ENCODE measurements at regions not wholly inside any gene's neighbourhood (a gene's known extent, or its start where the extent isn't known, plus 50 kb on each side); places are given as distances from the start of the nearest gene placed in this dataset.

- Histone ChIP-seq H3K9ac (ENCODE audit: low read depth, low read length) (no peak overlapping the region), H3K27me3 (ENCODE audit: insufficient read depth, low read length) (no peaks in the 10 kb centered on the region), H3K4me1 (ENCODE audit: insufficient read depth, low read length) (peaks cover 15% of the 10 kb centered on the region; the same call in 1 of the 2 replicates)
Measured at GRCh38 chr15:81526029-81526428, 152.0 kb upstream of the TMC3 start.

GRCh38 chr15:81524496-81524895, 150.5 kb upstream of the TMC3 start:
- Histone ChIP-seq H3K9me3 (ENCODE audit: insufficient read depth, low read depth, low read length) (no peaks in the 10 kb centered on the region), H3K9ac (ENCODE audit: low read depth, low read length) (no peak overlapping the region), H3K27ac (ENCODE audit: low read length) (no peak overlapping the region), H3K4me1 (ENCODE audit: insufficient read depth, low read length) (peaks cover under 1% of the 10 kb centered on the region; the same call in 1 of the 2 replicates), H3K36me3 (ENCODE audit: insufficient read depth, low read depth, low read length) (no peaks in the 10 kb centered on the region), H3K4me3 (ENCODE audit: low read length) (no peak overlapping the region), H3K27me3 (ENCODE audit: insufficient read depth, low read length) (no peaks in the 10 kb centered on the region)

More at GRCh38 chr15:81526029-81526428, 152.0 kb upstream of the TMC3 start:
- Histone ChIP-seq H3K36me3 (ENCODE audit: insufficient read depth, low read depth, low read length) (no peaks in the 10 kb centered on the region), H3K4me3 (ENCODE audit: low read length) (no peak overlapping the region), H3K9me3 (ENCODE audit: insufficient read depth, low read depth, low read length) (no peaks in the 10 kb centered on the region), H3K27ac (ENCODE audit: low read length) (no peak overlapping the region)

- Histone ChIP-seq H3K27ac (ENCODE audit: low read length) (no peak overlapping the region), H3K4me1 (ENCODE audit: insufficient read depth, low read length) (no peaks in the 10 kb centered on the region), H3K4me3 (ENCODE audit: low read length) (no peak overlapping the region), H3K9ac (ENCODE audit: low read depth, low read length) (no peak overlapping the region), H3K9me3 (ENCODE audit: insufficient read depth, low read depth, low read length) (no peaks in the 10 kb centered on the region), H3K27me3 (ENCODE audit: insufficient read depth, low read length) (no peaks in the 10 kb centered on the region), H3K36me3 (ENCODE audit: insufficient read depth, low read depth, low read length) (no peaks in the 10 kb centered on the region)
Measured at GRCh38 chr15:81523867-81524266, 149.9 kb upstream of the TMC3 start.

GRCh38 chr15:81520480-81520879, 146.5 kb upstream of the TMC3 start:
- H3K4me1 ChIP-seq (ENCODE audit: insufficient read depth, low read length) = no peaks in the 10 kb centered on the region
- H3K36me3 ChIP-seq (ENCODE audit: insufficient read depth, low read depth, low read length) = no peaks in the 10 kb centered on the region
- no peak overlapping the region for H3K9ac ChIP-seq (ENCODE audit: low read depth, low read length)
- no peak overlapping the region for H3K4me3 ChIP-seq (ENCODE audit: low read length)
- H3K9me3 ChIP-seq (ENCODE audit: insufficient read depth, low read depth, low read length) = no peaks in the 10 kb centered on the region
- H3K27ac ChIP-seq (ENCODE audit: low read length) = no peak overlapping the region
- no peaks in the 10 kb centered on the region for H3K27me3 ChIP-seq (ENCODE audit: insufficient read depth, low read length)

- Histone ChIP-seq H3K9ac (ENCODE audit: low read depth, low read length) (no peak overlapping the region), H3K27ac (ENCODE audit: low read length) (no peak overlapping the region), H3K36me3 (ENCODE audit: insufficient read depth, low read depth, low read length) (no peaks in the 10 kb centered on the region), H3K9me3 (ENCODE audit: insufficient read depth, low read depth, low read length) (no peaks in the 10 kb centered on the region), H3K4me3 (ENCODE audit: low read length) (no peak overlapping the region), H3K27me3 (ENCODE audit: insufficient read depth, low read length) (no peaks in the 10 kb centered on the region), H3K4me1 (ENCODE audit: insufficient read depth, low read length) (no peaks in the 10 kb centered on the region)
Measured at GRCh38 chr15:81516461-81516860, 142.4 kb upstream of the TMC3 start.

GRCh38 chr15:81516012-81516411, 142.0 kb upstream of the TMC3 start:
- Histone ChIP-seq H3K27ac (ENCODE audit: low read length) (no peak overlapping the region), H3K9me3 (ENCODE audit: insufficient read depth, low read depth, low read length) (no peaks in the 10 kb centered on the region), H3K4me3 (ENCODE audit: low read length) (no peak overlapping the region), H3K27me3 (ENCODE audit: insufficient read depth, low read length) (no peaks in the 10 kb centered on the region), H3K4me1 (ENCODE audit: insufficient read depth, low read length) (no peaks in the 10 kb centered on the region), H3K36me3 (ENCODE audit: insufficient read depth, low read depth, low read length) (no peaks in the 10 kb centered on the region), H3K9ac (ENCODE audit: low read depth, low read length) (no peak overlapping the region)

GRCh38 chr15:81514725-81515124, 140.7 kb upstream of the TMC3 start:
- no peak overlapping the region for H3K27ac ChIP-seq (ENCODE audit: low read length)
- H3K9me3 ChIP-seq (ENCODE audit: insufficient read depth, low read depth, low read length) = no peaks in the 10 kb centered on the region
- H3K4me3 ChIP-seq (ENCODE audit: low read length) = no peak overlapping the region
- no peak overlapping the region for H3K9ac ChIP-seq (ENCODE audit: low read depth, low read length)
- no peaks in the 10 kb centered on the region for H3K27me3 ChIP-seq (ENCODE audit: insufficient read depth, low read length)
- no peaks in the 10 kb centered on the region for H3K36me3 ChIP-seq (ENCODE audit: insufficient read depth, low read depth, low read length)
- H3K4me1 ChIP-seq (ENCODE audit: insufficient read depth, low read length) = no peaks in the 10 kb centered on the region

GRCh38 chr15:81511138-81511537, 137.1 kb upstream of the TMC3 start:
- H3K4me1 ChIP-seq (ENCODE audit: insufficient read depth, low read length) = no peaks in the 10 kb centered on the region
- H3K27me3 ChIP-seq (ENCODE audit: insufficient read depth, low read length) = no peaks in the 10 kb centered on the region
- H3K4me3 ChIP-seq (ENCODE audit: low read length) = no peak overlapping the region
- no peaks in the 10 kb centered on the region for H3K36me3 ChIP-seq (ENCODE audit: insufficient read depth, low read depth, low read length)
- H3K27ac ChIP-seq (ENCODE audit: low read length) = no peak overlapping the region
- no peak overlapping the region for H3K9ac ChIP-seq (ENCODE audit: low read depth, low read length)
- no peaks in the 10 kb centered on the region for H3K9me3 ChIP-seq (ENCODE audit: insufficient read depth, low read depth, low read length)

- H3K27ac ChIP-seq (ENCODE audit: low read length) = no peak overlapping the region
- H3K9ac ChIP-seq (ENCODE audit: low read depth, low read length) = no peak overlapping the region
- H3K27me3 ChIP-seq (ENCODE audit: insufficient read depth, low read length) = no peaks in the 10 kb centered on the region
- no peaks in the 10 kb centered on the region for H3K9me3 ChIP-seq (ENCODE audit: insufficient read depth, low read depth, low read length)
- H3K4me3 ChIP-seq (ENCODE audit: low read length) = no peak overlapping the region
- H3K36me3 ChIP-seq (ENCODE audit: insufficient read depth, low read depth, low read length) = no peaks in the 10 kb centered on the region
- H3K4me1 ChIP-seq (ENCODE audit: insufficient read depth, low read length) = no peaks in the 10 kb centered on the region
Measured at GRCh38 chr15:81507831-81508230, 133.8 kb upstream of the TMC3 start.

GRCh38 chr15:81506936-81507335, 132.9 kb upstream of the TMC3 start:
- no peak overlapping the region for H3K4me3 ChIP-seq (ENCODE audit: low read length)
- H3K9me3 ChIP-seq (ENCODE audit: insufficient read depth, low read depth, low read length) = no peaks in the 10 kb centered on the region
- no peaks in the 10 kb centered on the region for H3K27me3 ChIP-seq (ENCODE audit: insufficient read depth, low read length)
- no peaks in the 10 kb centered on the region for H3K36me3 ChIP-seq (ENCODE audit: insufficient read depth, low read depth, low read length)
- H3K27ac ChIP-seq (ENCODE audit: low read length) = no peak overlapping the region
- no peaks in the 10 kb centered on the region for H3K4me1 ChIP-seq (ENCODE audit: insufficient read depth, low read length)
- no peak overlapping the region for H3K9ac ChIP-seq (ENCODE audit: low read depth, low read length)

GRCh38 chr15:81506071-81506470, 132.1 kb upstream of the TMC3 start:
- H3K27me3 ChIP-seq (ENCODE audit: insufficient read depth, low read length) = no peaks in the 10 kb centered on the region
- H3K27ac ChIP-seq (ENCODE audit: low read length) = no peak overlapping the region
- H3K9me3 ChIP-seq (ENCODE audit: insufficient read depth, low read depth, low read length) = no peaks in the 10 kb centered on the region
- no peak overlapping the region for H3K9ac ChIP-seq (ENCODE audit: low read depth, low read length)
- no peak overlapping the region for H3K4me3 ChIP-seq (ENCODE audit: low read length)
- H3K36me3 ChIP-seq (ENCODE audit: insufficient read depth, low read depth, low read length) = no peaks in the 10 kb centered on the region
- H3K4me1 ChIP-seq (ENCODE audit: insufficient read depth, low read length) = no peaks in the 10 kb centered on the region

GRCh38 chr15:81504170-81504905, 130.3 kb upstream of the TMC3 start:
- H3K9ac ChIP-seq (ENCODE audit: low read depth, low read length) = no peak overlapping the region
- H3K27me3 ChIP-seq (ENCODE audit: insufficient read depth, low read length) = no peaks in the 10 kb centered on the region
- no peaks in the 10 kb centered on the region for H3K9me3 ChIP-seq (ENCODE audit: insufficient read depth, low read depth, low read length)
- no peaks in the 10 kb centered on the region for H3K4me1 ChIP-seq (ENCODE audit: insufficient read depth, low read length)
- H3K36me3 ChIP-seq (ENCODE audit: insufficient read depth, low read depth, low read length) = no peaks in the 10 kb centered on the region
- no peak overlapping the region for H3K4me3 ChIP-seq (ENCODE audit: low read length)
- no peak overlapping the region for H3K27ac ChIP-seq (ENCODE audit: low read length)
